Esophagus muscularis mucosa (tissue), 4 donors: ENCODE measurements at regions not wholly inside any gene's neighbourhood (a gene's known extent, or its start where the extent isn't known, plus 50 kb on each side); places are given as distances from the start of the nearest gene placed in this dataset.
"Not testable (repeated sequence)": the region's sequence is repeated elsewhere in the genome, so short reads cannot be mapped to it uniquely, and the experiment has no call there.

ENCODE experiments used
- DNase-seq: peaks from one replicate; pipeline ENCODE4 v3.0.0-alpha.2; 2017; ENCODE audit errors: extremely low spot score
- H3K27ac ChIP-seq, 4 donors: fragments of 200-600 bp; sonication (generic); replicated peaks in 1 of 4; 1 replicate in 3 of 4; 2 replicates in 1 of 4; pipeline ENCODE4 v1.5.1; 2016 to 2019; ENCODE audit warnings: mild to moderate bottlenecking in 1 of 4
- H3K27me3 ChIP-seq, 4 donors: fragments of 200-600 bp; sonication (generic); one replicate each; pipeline versions ENCODE4 v1.5.1 to v1.6.0; 2016 to 2019
- H3K36me3 ChIP-seq, 4 donors: fragments of 200-600 bp; sonication (generic); one replicate each; pipeline ENCODE4 v1.5.1; 2016 to 2019
- H3K4me1 ChIP-seq, 4 donors: fragments of 200-600 bp; sonication (generic); one replicate each; pipeline ENCODE4 v1.5.1; 2016 to 2019
- H3K4me3 ChIP-seq, 4 donors: fragments of 200-600 bp; sonication (generic); 1 replicate in 2 of 4; 2 replicates in 2 of 4; pipeline ENCODE4 v1.5.1; 2016 to 2019; ENCODE audit warnings: mild to moderate bottlenecking in 4 of 4, moderate library complexity in 1 of 4
- H3K9me3 ChIP-seq, 4 donors: fragments of 200-600 bp; sonication (generic); 1 replicate in 3 of 4; 2 replicates in 1 of 4; pipeline ENCODE4 v1.5.1; 2016 to 2019
- CTCF ChIP-seq, 3 experiments: fragments of 200-600 bp in 2 of 3; fragments of 450-650 bp in 1 of 3; sonication (generic) in 2 of 3; IDR thresholded peaks; one replicate each; pipeline ENCODE4 v1.5.1; 2017 to 2019; ENCODE audit warnings: antibody characterized with exemption in 3 of 3, mild to moderate bottlenecking in 2 of 3, moderate library complexity in 1 of 3
- EP300 ChIP-seq: sonication (generic); formaldehyde crosslinking; IDR thresholded peaks from one replicate; pipeline ENCODE4 v1.6.1; 2017; ENCODE audit warnings: antibody characterized with exemption
- POLR2A ChIP-seq: fragments of 450-650 bp; IDR thresholded peaks from one replicate; pipeline ENCODE4 v1.6.1; 2017; ENCODE audit warnings: antibody characterized with exemption, moderate library complexity, mild to moderate bottlenecking, low read depth
- POLR2AphosphoS5 ChIP-seq, 2 donors: sonication (generic); formaldehyde crosslinking; IDR thresholded peaks; one replicate each; pipeline ENCODE4 v1.6.1; 2017; ENCODE audit warnings: antibody characterized with exemption in 2 of 2
- WGBS: methylation state at CpG from one replicate; pipeline ENCODE4 v1.1.5; 2018; 5-methylcytosine and 5-hydroxymethylcytosine counted together
- intact Hi-C: fragments of 100-400 bp; cut with DNase I; formaldehyde crosslinking; loops from one replicate; pipeline ENCODE4 v1.15.1; 2023

- intact Hi-C loops, result no loop called here
- TF ChIP-seq CTCF (IDR thresholded peaks at IDR 0.05) (no peak), EP300 (no peak), POLR2AphosphoS5 (IDR thresholded peaks at IDR 0.05) (no peak), POLR2A (no peak)
Measured at GRCh38 chr5:104904561-104904960, 1342.0 kb upstream of the NUDT12 start.

GRCh38 chr5:104903941-104904340 is 1341.4 kb upstream of the NUDT12 start:
- intact Hi-C loops, result no loop called here
- WGBS, result 88% methylated on average over 2 of the region's 2 CpGs
- Histone ChIP-seq H3K27ac (no peak overlapping the region), H3K27me3 (no peaks in the 10 kb centered on the region), H3K9me3 (no peaks in the 10 kb centered on the region), H3K36me3 (no peaks in the 10 kb centered on the region), H3K4me3 (no peak overlapping the region), H3K4me1 (no peaks in the 10 kb centered on the region)
- TF ChIP-seq CTCF (IDR thresholded peaks at IDR 0.05) (no peak), POLR2A (no peak), POLR2AphosphoS5 (IDR thresholded peaks at IDR 0.05) (no peak), EP300 (no peak)
- no peak for DNase-seq

More at GRCh38 chr5:104904561-104904960, 1342.0 kb upstream of the NUDT12 start:
- Histone ChIP-seq H3K36me3 (no peaks in the 10 kb centered on the region), H3K27ac (no peak overlapping the region), H3K4me3 (no peak overlapping the region), H3K4me1 (no peaks in the 10 kb centered on the region), H3K9me3 (no peaks in the 10 kb centered on the region), H3K27me3 (no peaks in the 10 kb centered on the region)
- no peak for DNase-seq
- WGBS, result 77% methylated on average over 1 of the region's 1 CpG

GRCh38 chr5:104891596-104891995 is 1329.0 kb upstream of the NUDT12 start:
- DNase-seq, result no peak
- no peaks in the 10 kb centered on the region for H3K4me1 ChIP-seq
- intact Hi-C loops, result no loop called here
- WGBS, result 38% methylated on average over 3 of the region's 3 CpGs
- no peak overlapping the region for H3K27ac ChIP-seq
- H3K36me3 ChIP-seq, result no peaks in the 10 kb centered on the region
- TF ChIP-seq POLR2AphosphoS5 (IDR thresholded peaks at IDR 0.05), result no peak
- TF ChIP-seq POLR2A, result no peak
- TF ChIP-seq CTCF (IDR thresholded peaks at IDR 0.05), result no peak
- no peak for TF ChIP-seq EP300
- H3K9me3 ChIP-seq, result no peaks in the 10 kb centered on the region
- H3K27me3 ChIP-seq, result no peaks in the 10 kb centered on the region
- H3K4me3 ChIP-seq, result no peak overlapping the region

- Histone ChIP-seq H3K27me3 (no peaks in the 10 kb centered on the region), H3K4me1 (no peaks in the 10 kb centered on the region), H3K36me3 (no peaks in the 10 kb centered on the region), H3K9me3 (no peaks in the 10 kb centered on the region), H3K4me3 (no peak overlapping the region), H3K27ac (no peak overlapping the region)
- intact Hi-C loops, result no loop called here
- no peak for DNase-seq
- WGBS, result 68% methylated on average over 1 of the region's 1 CpG
- TF ChIP-seq CTCF (IDR thresholded peaks at IDR 0.05) (no peak), EP300 (no peak), POLR2AphosphoS5 (IDR thresholded peaks at IDR 0.05) (no peak), POLR2A (no peak)
Measured at GRCh38 chr5:104890767-104891166, 1328.2 kb upstream of the NUDT12 start.

- Histone ChIP-seq H3K9me3 (no peaks in the 10 kb centered on the region), H3K27me3 (no peaks in the 10 kb centered on the region), H3K27ac (no peak overlapping the region), H3K36me3 (no peaks in the 10 kb centered on the region), H3K4me3 (no peak overlapping the region), H3K4me1 (no peaks in the 10 kb centered on the region)
- TF ChIP-seq CTCF (IDR thresholded peaks at IDR 0.05), result no peak
- TF ChIP-seq EP300, result no peak
- 54% methylated on average over 4 of the region's 4 CpGs for WGBS
- DNase-seq, result no peak
- intact Hi-C loops, result no loop called here
Measured at GRCh38 chr5:104859437-104859836, 1296.8 kb upstream of the NUDT12 start.

- H3K27ac ChIP-seq, H3K4me1 ChIP-seq, H3K36me3 ChIP-seq, H3K27me3 ChIP-seq, H3K9me3 ChIP-seq, intact Hi-C loops, H3K4me3 ChIP-seq, DNase-seq: not testable (repeated sequence)
- WGBS, result 89% methylated on average over 5 of the region's 5 CpGs
Measured at GRCh38 chr5:104852099-104852498, 1289.5 kb upstream of the NUDT12 start.
